SK-MEL-5 (cell line): ENCODE measurements at regions not wholly inside any gene's neighbourhood (a gene's known extent, or its start where the extent isn't known, plus 50 kb on each side); places are given as distances from the start of the nearest gene placed in this dataset.

Source experiments
- DNase-seq: peaks from one replicate; pipeline ENCODE4 v3.0.0-alpha.2; 2016; ENCODE audit warnings: low read depth, low spot score
- in situ Hi-C: cut with HindIII; loops from 2 replicates; pipeline ENCODE4 v1.10.0; 2016; ENCODE audit warnings: low sequenced_read_pairs, high pct_unique_total_duplicates, low pct_unique_long_range_greater_than_20kb

- in situ Hi-C loops = no loop called here
- DNase-seq = no peak
These were observed 306.8 kb downstream of the RFC3 start for GRCh38 chr13:34124666-34125306.

GRCh38 chr13:34127523-34127922 is 309.6 kb downstream of the RFC3 start:
- in situ Hi-C loops = no loop called here
- no peak for DNase-seq

GRCh38 chr13:34128661-34129060 is 310.7 kb downstream of the RFC3 start:
- DNase-seq = no peak
- in situ Hi-C loops = no loop called here

- in situ Hi-C loops = no loop called here
- DNase-seq = no peak
These were observed 311.5 kb downstream of the RFC3 start for GRCh38 chr13:34129436-34129835.

- DNase-seq = no peak
- in situ Hi-C loops = no loop called here
These were observed 319.3 kb downstream of the RFC3 start for GRCh38 chr13:34137200-34137599.

- in situ Hi-C loops = no loop called here
- no peak for DNase-seq
These were observed 321.8 kb downstream of the RFC3 start for GRCh38 chr13:34139660-34140227.

- in situ Hi-C loops = no loop called here
These were observed 325.7 kb downstream of the RFC3 start for GRCh38 chr13:34143637-34144036.

GRCh38 chr13:34144142-34144541 is 326.2 kb downstream of the RFC3 start:
- in situ Hi-C loops = no loop called here
- DNase-seq = no peak

More at GRCh38 chr13:34143637-34144036, 325.7 kb downstream of the RFC3 start:
- DNase-seq = no peak

GRCh38 chr13:34145061-34145460 is 327.1 kb downstream of the RFC3 start:
- in situ Hi-C loops = no loop called here
- no peak for DNase-seq

- no peak for DNase-seq
- in situ Hi-C loops = no loop called here
These were observed 330.4 kb downstream of the RFC3 start for GRCh38 chr13:34148359-34148758.

- in situ Hi-C loops = no loop called here
- DNase-seq = no peak
These were observed 333.9 kb downstream of the RFC3 start for GRCh38 chr13:34151885-34152284.

- in situ Hi-C loops = no loop called here
- DNase-seq = no peak
These were observed 334.5 kb downstream of the RFC3 start for GRCh38 chr13:34152409-34152808.

GRCh38 chr13:34152996-34153395 is 335.0 kb downstream of the RFC3 start:
- in situ Hi-C loops = no loop called here
- no peak for DNase-seq

- in situ Hi-C loops = no loop called here
- DNase-seq = no peak
These were observed 335.7 kb downstream of the RFC3 start for GRCh38 chr13:34153428-34154180.

GRCh38 chr13:34155931-34156607 is 338.1 kb downstream of the RFC3 start:
- peak; percentile 89 for DNase-seq
- in situ Hi-C loops = no loop called here

GRCh38 chr13:34156841-34157365 is 339.0 kb downstream of the RFC3 start:
- peak; percentile 94 for DNase-seq
- in situ Hi-C loops = no loop called here

GRCh38 chr13:34159946-34160345 is 342.0 kb downstream of the RFC3 start:
- in situ Hi-C loops = no loop called here

GRCh38 chr13:34161931-34162543 is 344.1 kb downstream of the RFC3 start:
- DNase-seq = peak; percentile 57
- in situ Hi-C loops = no loop called here

More at GRCh38 chr13:34159946-34160345, 342.0 kb downstream of the RFC3 start:
- no peak for DNase-seq
